ENCODE measurements at regions not wholly inside any gene's neighbourhood (a gene's known extent, or its start where the extent isn't known, plus 50 kb on each side); places are given as distances from the start of the nearest gene placed in this dataset.

- intact Hi-C loops (cut with micrococcal nuclease): no loop called here
Observed at GRCh38 chrX:75673468-75673867, 111.6 kb downstream of the MAGEE2 start.

GRCh38 chrX:75655627-75656026, 129.4 kb downstream of the MAGEE2 start:
- H3K27ac ChIP-seq (ENCODE audit: low read depth, low read length): no peak overlapping the region
- H3K4me3 ChIP-seq (ENCODE audit: low read length): no peak overlapping the region
- H3K9me3 Mint-ChIP-seq: peaks cover 0 to 9% (median 5%) of the 10 kb centered on the region in 11 donors
- no peak overlapping the region for H3K27ac Mint-ChIP-seq
- H3K36me3 ChIP-seq (ENCODE audit: control insufficient read depth in 2 of 3, insufficient read depth in 3 of 3, low read length in 3 of 3): no peaks in the 10 kb centered on the region
- DNase-seq (no peak), ATAC-seq (no peak)
- H3K27me3 Mint-ChIP-seq: no peaks in the 10 kb centered on the region
- H3K4me3 Mint-ChIP-seq: no peak overlapping the region
- H3K9me3 ChIP-seq (ENCODE audit: control insufficient read depth in 2 of 3, low read length in 3 of 3): no peaks in the 10 kb centered on the region
- CTCF ChIA-PET: no interaction called here
- POLR2A ChIA-PET: no interaction called here
- no peaks in the 10 kb centered on the region for H3K4me1 Mint-ChIP-seq
- no peaks in the 10 kb centered on the region for H3K4me1 ChIP-seq (ENCODE audit: control insufficient read depth in 2 of 2, insufficient read depth in 2 of 2, low read length in 2 of 2)
- intact Hi-C loops (cut with micrococcal nuclease): no loop called here
- no peaks in the 10 kb centered on the region for H3K27me3 ChIP-seq (ENCODE audit: control insufficient read depth in 2 of 2, insufficient read depth in 2 of 2, low read length in 2 of 2)
- peaks cover 0 to 20% (median 11%) of the 10 kb centered on the region in 5 donors for H3K36me3 Mint-ChIP-seq

More at GRCh38 chrX:75673468-75673867, 111.6 kb downstream of the MAGEE2 start:
- DNase-seq (no peak), ATAC-seq (no peak)
- POLR2A ChIA-PET: no interaction called here
- CTCF ChIA-PET: no interaction called here
- Histone ChIP-seq H3K4me1 (ENCODE audit: control insufficient read depth in 2 of 2, insufficient read depth in 2 of 2, low read length in 2 of 2) (no peaks in the 10 kb centered on the region), H3K4me3 (ENCODE audit: low read length) (no peak overlapping the region), H3K27me3 (ENCODE audit: control insufficient read depth in 2 of 2, insufficient read depth in 2 of 2, low read length in 2 of 2) (no peaks in the 10 kb centered on the region), H3K36me3 (ENCODE audit: control insufficient read depth in 2 of 3, insufficient read depth in 3 of 3, low read length in 3 of 3) (no peaks in the 10 kb centered on the region), H3K27ac (ENCODE audit: low read depth, low read length) (no peak overlapping the region), H3K9me3 (ENCODE audit: control insufficient read depth in 2 of 3, low read length in 3 of 3) (no peaks in the 10 kb centered on the region)
- Mint-ChIP-seq H3K36me3 (peaks cover 0 to 15% (median 4%) of the 10 kb centered on the region in 5 donors), H3K27me3 (no peaks in the 10 kb centered on the region), H3K4me3 (no peak overlapping the region), H3K27ac (no peak overlapping the region), H3K4me1 (no peaks in the 10 kb centered on the region), H3K9me3 (peaks cover 0 to 49% (median 7%) of the 10 kb centered on the region in 11 donors)

GRCh38 chrX:75649829-75650228, 127.0 kb upstream of the ZDHHC15 start:
- CTCF ChIA-PET: no interaction called here

GRCh38 chrX:75648803-75649588, 126.2 kb upstream of the ZDHHC15 start:
- Mint-ChIP-seq H3K36me3 (peaks cover 0 to 32% (median 26%) of the 10 kb centered on the region in 5 donors), H3K4me1 (no peaks in the 10 kb centered on the region), H3K27ac (no peak overlapping the region), H3K27me3 (no peaks in the 10 kb centered on the region), H3K4me3 (no peak overlapping the region), H3K9me3 (peaks cover 0 to 29% (median 12%) of the 10 kb centered on the region in 11 donors)
- intact Hi-C loops (cut with micrococcal nuclease): no loop called here
- H3K4me3 ChIP-seq (ENCODE audit: low read length): no peak overlapping the region
- H3K9me3 ChIP-seq (ENCODE audit: control insufficient read depth in 2 of 3, low read length in 3 of 3): no peaks in the 10 kb centered on the region
- no peaks in the 10 kb centered on the region for H3K27me3 ChIP-seq (ENCODE audit: control insufficient read depth in 2 of 2, insufficient read depth in 2 of 2, low read length in 2 of 2)
- H3K4me1 ChIP-seq (ENCODE audit: control insufficient read depth in 2 of 2, insufficient read depth in 2 of 2, low read length in 2 of 2): no peaks in the 10 kb centered on the region
- H3K36me3 ChIP-seq (ENCODE audit: control insufficient read depth in 2 of 3, insufficient read depth in 3 of 3, low read length in 3 of 3): no peaks in the 10 kb centered on the region
- no peak overlapping the region for H3K27ac ChIP-seq (ENCODE audit: low read depth, low read length)
- ChIA-PET POLR2A (no interaction called here), CTCF (no interaction called here)
- DNase-seq (no peak), ATAC-seq (no peak)

More at GRCh38 chrX:75649829-75650228, 127.0 kb upstream of the ZDHHC15 start:
- H3K4me3 Mint-ChIP-seq: no peak overlapping the region
- ATAC-seq (no peak), DNase-seq (no peak)
- POLR2A ChIA-PET: no interaction called here
- no peaks in the 10 kb centered on the region for H3K36me3 ChIP-seq (ENCODE audit: control insufficient read depth in 2 of 3, insufficient read depth in 3 of 3, low read length in 3 of 3)
- no peaks in the 10 kb centered on the region for H3K4me1 Mint-ChIP-seq
- H3K27me3 Mint-ChIP-seq: no peaks in the 10 kb centered on the region
- H3K9me3 Mint-ChIP-seq: peaks cover 0 to 24% (median 12%) of the 10 kb centered on the region in 11 donors
- H3K4me1 ChIP-seq (ENCODE audit: control insufficient read depth in 2 of 2, insufficient read depth in 2 of 2, low read length in 2 of 2): no peaks in the 10 kb centered on the region
- no peaks in the 10 kb centered on the region for H3K9me3 ChIP-seq (ENCODE audit: control insufficient read depth in 2 of 3, low read length in 3 of 3)
- no peak overlapping the region for H3K27ac Mint-ChIP-seq
- no peaks in the 10 kb centered on the region for H3K27me3 ChIP-seq (ENCODE audit: control insufficient read depth in 2 of 2, insufficient read depth in 2 of 2, low read length in 2 of 2)
- H3K4me3 ChIP-seq (ENCODE audit: low read length): no peak overlapping the region
- H3K36me3 Mint-ChIP-seq: peaks cover 0 to 26% (median 22%) of the 10 kb centered on the region in 5 donors
- intact Hi-C loops (cut with micrococcal nuclease): no loop called here
- no peak overlapping the region for H3K27ac ChIP-seq (ENCODE audit: low read depth, low read length)

- Histone ChIP-seq H3K36me3 (ENCODE audit: control insufficient read depth in 2 of 3, insufficient read depth in 3 of 3, low read length in 3 of 3) (no peaks in the 10 kb centered on the region), H3K4me1 (ENCODE audit: control insufficient read depth in 2 of 2, insufficient read depth in 2 of 2, low read length in 2 of 2) (no peaks in the 10 kb centered on the region), H3K27me3 (ENCODE audit: control insufficient read depth in 2 of 2, insufficient read depth in 2 of 2, low read length in 2 of 2) (no peaks in the 10 kb centered on the region), H3K4me3 (ENCODE audit: low read length) (no peak overlapping the region), H3K27ac (ENCODE audit: low read depth, low read length) (no peak overlapping the region), H3K9me3 (ENCODE audit: control insufficient read depth in 2 of 3, low read length in 3 of 3) (no peaks in the 10 kb centered on the region)
- Mint-ChIP-seq H3K27ac (no peak overlapping the region), H3K27me3 (no peaks in the 10 kb centered on the region), H3K4me1 (no peaks in the 10 kb centered on the region), H3K4me3 (no peak overlapping the region), H3K36me3 (peaks cover 0 to 26% (median 11%) of the 10 kb centered on the region in 5 donors), H3K9me3 (peaks cover 0 to 32% (median 13%) of the 10 kb centered on the region in 11 donors)
- POLR2A ChIA-PET: no interaction called here
- intact Hi-C loops (cut with micrococcal nuclease): no loop called here
- CTCF ChIA-PET: no interaction called here
- DNase-seq (no peak), ATAC-seq (no peak)
Observed at GRCh38 chrX:75642811-75643361, 120.0 kb upstream of the ZDHHC15 start.

- no peak overlapping the region for H3K4me3 ChIP-seq (ENCODE audit: low read length)
- Mint-ChIP-seq H3K27me3 (no peaks in the 10 kb centered on the region), H3K27ac (no peak overlapping the region), H3K9me3 (peaks cover 0 to 25% (median 11%) of the 10 kb centered on the region in 11 donors), H3K4me1 (no peaks in the 10 kb centered on the region), H3K4me3 (no peak overlapping the region), H3K36me3 (peaks cover 0 to 25% (median 10%) of the 10 kb centered on the region in 5 donors)
- H3K4me1 ChIP-seq (ENCODE audit: control insufficient read depth in 2 of 2, insufficient read depth in 2 of 2, low read length in 2 of 2): no peaks in the 10 kb centered on the region
- ChIA-PET CTCF (no interaction called here), POLR2A (no interaction called here)
- no peaks in the 10 kb centered on the region for H3K9me3 ChIP-seq (ENCODE audit: control insufficient read depth in 2 of 3, low read length in 3 of 3)
- H3K27ac ChIP-seq (ENCODE audit: low read depth, low read length): no peak overlapping the region
- H3K27me3 ChIP-seq (ENCODE audit: control insufficient read depth in 2 of 2, insufficient read depth in 2 of 2, low read length in 2 of 2): no peaks in the 10 kb centered on the region
- DNase-seq (no peak), ATAC-seq (no peak)
- intact Hi-C loops (cut with micrococcal nuclease): no loop called here
- no peaks in the 10 kb centered on the region for H3K36me3 ChIP-seq (ENCODE audit: control insufficient read depth in 2 of 3, insufficient read depth in 3 of 3, low read length in 3 of 3)
Observed at GRCh38 chrX:75638332-75638731, 115.5 kb upstream of the ZDHHC15 start.

- no peak overlapping the region for H3K4me3 ChIP-seq (ENCODE audit: low read length)
- POLR2A ChIA-PET: no interaction called here
- Mint-ChIP-seq H3K4me1 (no peaks in the 10 kb centered on the region), H3K36me3 (peaks cover 0 to 3% (median 0%) of the 10 kb centered on the region in 5 donors), H3K4me3 (no peak overlapping the region), H3K9me3 (peaks cover 0 to 2% (median 0%) of the 10 kb centered on the region in 11 donors), H3K27ac (peak overlapping the region in 1 of 9 donors; percentile 28), H3K27me3 (no peaks in the 10 kb centered on the region)
- H3K27me3 ChIP-seq (ENCODE audit: control insufficient read depth in 2 of 2, insufficient read depth in 2 of 2, low read length in 2 of 2): no peaks in the 10 kb centered on the region
- no peak for ATAC-seq
- no peaks in the 10 kb centered on the region for H3K4me1 ChIP-seq (ENCODE audit: control insufficient read depth in 2 of 2, insufficient read depth in 2 of 2, low read length in 2 of 2)
- no peaks in the 10 kb centered on the region for H3K9me3 ChIP-seq (ENCODE audit: control insufficient read depth in 2 of 3, low read length in 3 of 3)
- no peak overlapping the region for H3K27ac ChIP-seq (ENCODE audit: low read depth, low read length)
- intact Hi-C loops (cut with micrococcal nuclease): no loop called here
- CTCF ChIA-PET: no interaction called here
- no peak for DNase-seq
- no peaks in the 10 kb centered on the region for H3K36me3 ChIP-seq (ENCODE audit: control insufficient read depth in 2 of 3, insufficient read depth in 3 of 3, low read length in 3 of 3)
Observed at GRCh38 chrX:75625232-75625631, 102.4 kb upstream of the ZDHHC15 start.

All from naive thymus-derived CD4-positive, alpha-beta T cell (primary cell).